Hepatocyte (in vitro differentiated cells): ENCODE measurements at regions not wholly inside any gene's neighbourhood (a gene's known extent, or its start where the extent isn't known, plus 50 kb on each side); places are given as distances from the start of the nearest gene placed in this dataset.

Experiments used
- DNase-seq: peaks from one replicate; pipeline ENCODE4 v3.0.0-alpha.2; 2016; ENCODE audit warnings: low spot score
- H2AFZ ChIP-seq: fragments of 200-600 bp; sonication (generic); 2 replicates; pipeline ENCODE4 v1.6.0; 2016; ENCODE audit warnings: antibody characterized with exemption, mild to moderate bottlenecking
- H3K27ac ChIP-seq: fragments of 200-600 bp; sonication (generic); 2 replicates; pipeline ENCODE4 v1.5.1; 2016; ENCODE audit warnings: mild to moderate bottlenecking
- H3K27me3 ChIP-seq: fragments of 200-600 bp; sonication (generic); 2 replicates; pipeline ENCODE4 v1.6.1; 2016
- H3K36me3 ChIP-seq: fragments of 200-600 bp; sonication (generic); replicated peaks from 2 replicates; pipeline ENCODE4 v1.5.1; 2016; ENCODE audit warnings: low read depth; ENCODE audit not compliant: insufficient read depth
- H3K4me1 ChIP-seq: fragments of 200-600 bp; sonication (generic); 2 replicates; pipeline ENCODE4 v1.5.1; 2016; ENCODE audit warnings: mild to moderate bottlenecking, moderate library complexity; ENCODE audit not compliant: insufficient read depth
- H3K4me2 ChIP-seq: fragments of 200-600 bp; sonication (generic); 2 replicates; pipeline ENCODE4 v1.6.0; 2016
- H3K4me3 ChIP-seq: fragments of 200-600 bp; sonication (generic); 2 replicates; pipeline ENCODE4 v1.5.1; 2016; ENCODE audit warnings: mild to moderate bottlenecking
- H3K79me2 ChIP-seq: fragments of 200-600 bp; sonication (generic); 2 replicates; pipeline ENCODE4 v1.6.0; 2017; ENCODE audit warnings: mild to moderate bottlenecking
- H3K9me2 ChIP-seq: fragments of 200-600 bp; sonication (generic); replicated peaks from 2 replicates; pipeline ENCODE4 v1.6.0; 2017; ENCODE audit warnings: mild to moderate bottlenecking; ENCODE audit not compliant: insufficient read depth
- H3K9me3 ChIP-seq: fragments of 200-600 bp; sonication (generic); 2 replicates; pipeline ENCODE4 v1.5.1; 2016; ENCODE audit warnings: low read depth, mild to moderate bottlenecking
- H4K20me1 ChIP-seq: fragments of 200-600 bp; sonication (generic); 2 replicates; pipeline ENCODE4 v1.6.0; 2016; ENCODE audit warnings: mild to moderate bottlenecking; ENCODE audit not compliant: insufficient read depth, poor library complexity, severe bottlenecking
- CTCF ChIP-seq: fragments of 200-600 bp; sonication (generic); IDR thresholded peaks from 2 replicates; pipeline ENCODE4 v1.5.1; 2016; ENCODE audit warnings: antibody characterized with exemption, mild to moderate bottlenecking; ENCODE audit not compliant: poor library complexity
- EZH2 ChIP-seq: fragments of 200-600 bp; sonication (generic); IDR thresholded peaks from 2 replicates; pipeline ENCODE4 v1.6.1; 2016; ENCODE audit warnings: antibody characterized with exemption, mild to moderate bottlenecking, borderline replicate concordance
- EZH2phosphoT487 ChIP-seq: fragments of 200-600 bp; sonication (generic); IDR thresholded peaks from one replicate; pipeline ENCODE4 v1.6.1; 2018; ENCODE audit warnings: antibody characterized with exemption, mild to moderate bottlenecking, low read depth, moderate library complexity; ENCODE audit not compliant: unreplicated experiment, severe bottlenecking
- WGBS: methylation state at CpG from one replicate; pipeline ENCODE4 v1.1.6; 2016; ENCODE audit warnings: low lambda C conversion rate; ENCODE audit errors: missing lambda C conversion rate; 5-methylcytosine and 5-hydroxymethylcytosine counted together

DNA sequence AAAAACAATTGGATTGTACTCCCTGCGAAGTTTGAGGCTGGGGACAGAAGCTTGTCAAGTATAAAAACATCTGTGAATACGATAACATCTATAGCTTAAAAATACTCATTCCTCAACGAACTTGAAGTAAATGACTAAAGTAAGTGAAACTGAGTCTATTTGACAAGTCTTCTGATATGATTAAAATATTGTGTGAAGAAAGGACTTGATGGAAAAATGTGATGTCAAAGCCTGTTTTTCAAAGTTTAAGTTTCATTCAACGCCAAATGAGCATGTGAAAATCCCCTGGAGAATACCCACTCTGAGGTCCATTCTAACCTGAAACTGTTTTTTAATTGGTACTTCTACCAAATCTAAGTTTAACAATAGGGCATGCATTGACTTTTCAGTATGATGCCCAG, 122.3 kb upstream of the MDFIC start:
- Histone ChIP-seq H3K79me2 (no peaks in the 10 kb centered on the region), H3K9me2 (no peaks in the 10 kb centered on the region), H3K27me3 (no peaks in the 10 kb centered on the region), H3K4me3 (no peak overlapping the region), H3K4me2 (no peak overlapping the region), H3K36me3 (no peaks in the 10 kb centered on the region), H3K9me3 (no peaks in the 10 kb centered on the region), H2AFZ (no peak overlapping the region), H3K4me1 (no peaks in the 10 kb centered on the region), H4K20me1 (no peaks in the 10 kb centered on the region), H3K27ac (no peak overlapping the region)
- WGBS, result 85% methylated on average over 4 of the region's 4 CpGs
- no peak for DNase-seq
- TF ChIP-seq CTCF (no peak), EZH2 (no peak), EZH2phosphoT487 (no peak)

DNA sequence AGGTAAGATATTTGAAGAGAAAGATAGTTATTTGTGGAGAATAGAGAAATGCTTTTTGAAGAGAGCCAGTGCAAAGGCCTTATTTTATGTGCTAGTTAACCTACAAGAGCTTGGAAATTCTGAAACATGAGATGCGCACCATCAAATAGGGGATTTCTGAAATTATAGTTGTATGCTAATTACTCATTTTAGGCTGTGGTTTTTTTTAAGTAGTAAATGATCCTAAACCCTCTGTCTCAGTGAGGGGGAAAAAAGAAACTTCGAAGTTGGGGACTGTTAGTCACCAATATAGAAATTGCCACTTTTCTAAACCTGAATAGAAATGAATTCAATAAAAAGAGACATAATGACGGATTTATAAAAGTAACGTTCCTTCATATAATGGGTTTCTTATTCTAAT, 119.3 kb upstream of the MDFIC start:
- Histone ChIP-seq H3K27ac (no peak overlapping the region), H3K9me2 (no peaks in the 10 kb centered on the region), H3K79me2 (no peaks in the 10 kb centered on the region), H3K27me3 (no peaks in the 10 kb centered on the region), H3K4me2 (no peak overlapping the region), H3K4me1 (no peaks in the 10 kb centered on the region), H3K36me3 (no peaks in the 10 kb centered on the region), H2AFZ (no peak overlapping the region), H4K20me1 (no peaks in the 10 kb centered on the region), H3K4me3 (no peak overlapping the region), H3K9me3 (no peaks in the 10 kb centered on the region)
- WGBS, result 91% methylated on average over 4 of the region's 4 CpGs
- TF ChIP-seq EZH2phosphoT487 (no peak), EZH2 (no peak), CTCF (no peak)
- DNase-seq, result no peak

GRCh38 chr7:114806590-114807162, 115.2 kb upstream of the MDFIC start:
- Histone ChIP-seq H3K9me2 (no peaks in the 10 kb centered on the region), H3K27me3 (no peaks in the 10 kb centered on the region), H2AFZ (no peak overlapping the region), H3K79me2 (no peaks in the 10 kb centered on the region), H3K4me3 (no peak overlapping the region), H3K27ac (no peak overlapping the region), H3K4me2 (no peak overlapping the region), H4K20me1 (no peaks in the 10 kb centered on the region), H3K9me3 (no peaks in the 10 kb centered on the region), H3K36me3 (no peaks in the 10 kb centered on the region), H3K4me1 (no peaks in the 10 kb centered on the region)
- peak; percentile 40 for DNase-seq
- WGBS, result 66% methylated on average over 2 of the region's 2 CpGs
- TF ChIP-seq EZH2phosphoT487, result no peak
- no peak for TF ChIP-seq CTCF
- no peak for TF ChIP-seq EZH2

DNA sequence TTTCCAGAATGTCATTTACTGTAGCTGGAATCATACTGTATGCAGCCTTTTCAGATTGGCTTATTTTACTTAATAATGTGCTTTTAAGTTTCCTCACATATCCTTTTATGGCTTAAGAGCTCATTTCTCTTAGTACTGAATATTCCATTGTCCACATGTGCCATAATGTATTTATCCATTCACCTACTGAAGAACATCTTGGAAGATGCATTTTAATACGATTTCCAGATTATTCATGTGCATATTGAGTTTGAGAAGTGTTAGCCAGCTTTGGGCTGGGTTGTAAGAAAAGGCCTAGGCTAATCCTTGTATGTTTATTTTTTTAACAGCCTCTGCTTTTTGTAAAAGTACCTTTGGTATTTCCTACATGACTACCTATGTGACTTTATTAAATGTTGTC, 109.3 kb upstream of the MDFIC start:
- no peaks in the 10 kb centered on the region for H3K36me3 ChIP-seq
- H3K9me3 ChIP-seq, result no peaks in the 10 kb centered on the region
- H3K9me2 ChIP-seq, result no peaks in the 10 kb centered on the region
- H3K27me3 ChIP-seq, result no peaks in the 10 kb centered on the region
- no peak for TF ChIP-seq EZH2
- H4K20me1 ChIP-seq, result no peaks in the 10 kb centered on the region
- no peaks in the 10 kb centered on the region for H3K4me1 ChIP-seq
- no peak overlapping the region for H3K4me2 ChIP-seq
- no peaks in the 10 kb centered on the region for H3K79me2 ChIP-seq
- H2AFZ ChIP-seq, result no peak overlapping the region
- H3K27ac ChIP-seq, result no peak overlapping the region
- no peak overlapping the region for H3K4me3 ChIP-seq
- WGBS, result 78% methylated on average over 1 of the region's 1 CpG
- no peak for DNase-seq
